H1 (cell line): ENCODE measurements at regions not wholly inside any gene's neighbourhood (a gene's known extent, or its start where the extent isn't known, plus 50 kb on each side); places are given as distances from the start of the nearest gene placed in this dataset.

Source experiments
- CTCF ChIA-PET: fragments of 300-600 bp; sonication (Branson Sonifier 250); formaldehyde crosslinking; loops from one replicate; lab custom pipeline; 2021; ENCODE audit not compliant: partially characterized antibody; lab: Charles Lee
- POLR2A ChIA-PET: fragments of 300-600 bp; sonication (Branson Sonifier 250); formaldehyde crosslinking; loops from one replicate; lab custom pipeline; 2021; ENCODE audit warnings: inconsistent platforms; ENCODE audit not compliant: partially characterized antibody; lab: Charles Lee
- DNase-seq, 2 experiments: peaks; one replicate each; pipeline versions ENCODE4 v3.0.0 to v3.0.0-alpha.2; 2010 to 2022; ENCODE audit warnings: low spot score in 2 of 2, low read depth in 1 of 2, mixed read lengths in 1 of 2
- FAIRE-seq: peaks from 2 replicates; lab custom pipeline; 2011; peaks lifted over from hg19 to GRCh38; lab: Jason Lieb, UNC
- H2AFZ ChIP-seq: 2 replicates; pipeline ENCODE4 v1.8.1; 2012; ENCODE audit warnings: low read length, inconsistent platforms
- H2AK5ac ChIP-seq: 2 replicates; pipeline ENCODE4 v1.6.1; 2013; ENCODE audit warnings: low read depth, low read length
- H2BK120ac ChIP-seq: replicated peaks from 2 replicates; pipeline ENCODE3; 2013; ENCODE audit warnings: low read depth, low read length, inconsistent platforms
- H2BK12ac ChIP-seq: 2 replicates; pipeline ENCODE4 v1.6.1; 2013; ENCODE audit warnings: low read depth, low read length
- H2BK15ac ChIP-seq: 2 replicates; pipeline ENCODE4 v1.6.1; 2013; ENCODE audit warnings: low read length
- H2BK20ac ChIP-seq: 2 replicates; pipeline ENCODE4 v1.6.1; 2013; ENCODE audit warnings: low read length
- H2BK5ac ChIP-seq: 2 replicates; pipeline ENCODE4 v1.6.1; 2013; ENCODE audit warnings: low read depth, low read length
- H3K14ac ChIP-seq: 2 replicates; pipeline ENCODE4 v1.6.1; 2013; ENCODE audit warnings: inconsistent platforms; ENCODE audit not compliant: insufficient read length
- H3K18ac ChIP-seq: 2 replicates; pipeline ENCODE4 v1.6.1; 2013; ENCODE audit warnings: low read length; ENCODE audit errors: extremely low read depth
- H3K23ac ChIP-seq: 2 replicates; pipeline ENCODE4 v1.6.1; 2013; ENCODE audit warnings: inconsistent platforms; ENCODE audit not compliant: insufficient read length
- H3K23me2 ChIP-seq: 2 replicates; pipeline ENCODE4 v1.6.1; 2013; ENCODE audit warnings: low read depth, low read length
- H3K27ac ChIP-seq: 2 replicates; pipeline ENCODE4 v1.6.1; 2011; ENCODE audit warnings: low read depth, low read length, inconsistent platforms
- H3K27me3 ChIP-seq, 4 experiments: replicated peaks in 1 of 4; 1 replicate in 1 of 4; 2 replicates in 3 of 4; pipeline versions ENCODE4 v1.6.1 to v1.8.1; 2011 to 2013; ENCODE audit warnings: low read length in 3 of 4, mild to moderate bottlenecking in 3 of 4, inconsistent platforms in 2 of 4, mixed read lengths in 2 of 4, moderate library complexity in 1 of 4; ENCODE audit not compliant: control insufficient read depth in 3 of 4, insufficient read depth in 3 of 4; ENCODE audit errors: extremely low read depth in 1 of 4
- H3K36me3 ChIP-seq, 4 experiments: 2 replicates each; pipeline versions ENCODE4 v1.6.1 to v1.8.1; 2011 to 2013; ENCODE audit warnings: mild to moderate bottlenecking in 4 of 4, low read length in 3 of 4, moderate library complexity in 2 of 4, control low read depth in 1 of 4, inconsistent platforms in 1 of 4; ENCODE audit not compliant: insufficient read depth in 4 of 4, control insufficient read depth in 2 of 4
- H3K4ac ChIP-seq: replicated peaks from 2 replicates; pipeline ENCODE3; 2013; ENCODE audit warnings: low read length, low read depth, mixed read lengths, inconsistent platforms; ENCODE audit not compliant: insufficient read length
- H3K4me1 ChIP-seq, 4 experiments: replicated peaks in 1 of 4; 1 replicate in 1 of 4; 2 replicates in 3 of 4; pipeline versions ENCODE4 v1.6.1 to v1.8.1; 2011 to 2013; ENCODE audit warnings: low read length in 3 of 4, inconsistent platforms in 2 of 4, mixed read lengths in 1 of 4; ENCODE audit not compliant: insufficient read depth in 4 of 4, control insufficient read depth in 3 of 4
- H3K4me2 ChIP-seq, 2 experiments: 2 replicates each; pipeline versions ENCODE4 v1.6.1 to v1.8.1; 2011 to 2013; ENCODE audit warnings: low read depth in 2 of 2, low read length in 2 of 2, control low read depth in 1 of 2, inconsistent platforms in 1 of 2, mild to moderate bottlenecking in 1 of 2; ENCODE audit not compliant: insufficient read depth in 1 of 2
- H3K4me3 ChIP-seq, 4 experiments: fragments of 200-600, 300-600 bp in 1 of 4; sonication (generic), shearing (Covaris generic), sonication (Bioruptor Twin) in 1 of 4; 2 replicates each; pipeline versions ENCODE4 v1.5.1 to v1.8.1; 2011 to 2016; ENCODE audit warnings: low read length in 4 of 4, low read depth in 3 of 4, control low read depth in 2 of 4, inconsistent platforms in 2 of 4, mild to moderate bottlenecking in 2 of 4, mixed read lengths in 1 of 4, moderate library complexity in 1 of 4; ENCODE audit not compliant: insufficient read depth in 2 of 4; ENCODE audit errors: extremely low read depth in 1 of 4
- H3K56ac ChIP-seq: replicated peaks from 2 replicates; pipeline ENCODE3; 2013; ENCODE audit warnings: low read depth, mild to moderate bottlenecking, mixed read lengths, low read length, inconsistent platforms; ENCODE audit not compliant: insufficient read length
- H3K79me1 ChIP-seq: 2 replicates; pipeline ENCODE4 v1.6.1; 2013; ENCODE audit warnings: low read depth, low read length, control low read depth
- H3K79me2 ChIP-seq, 2 experiments: 2 replicates each; pipeline versions ENCODE4 v1.6.1 to v1.8.1; 2012 to 2013; ENCODE audit warnings: low read length in 2 of 2, mild to moderate bottlenecking in 2 of 2, inconsistent platforms in 1 of 2; ENCODE audit not compliant: insufficient read depth in 2 of 2, control insufficient read depth in 1 of 2
- H3K9ac ChIP-seq, 4 experiments: replicated peaks in 1 of 4; 1 replicate in 1 of 4; 2 replicates in 3 of 4; pipeline versions ENCODE4 v1.6.1 to v1.8.1; 2011 to 2013; ENCODE audit warnings: low read depth in 3 of 4, low read length in 3 of 4, control low read depth in 2 of 4, mild to moderate bottlenecking in 2 of 4, moderate library complexity in 2 of 4, inconsistent platforms in 1 of 4; ENCODE audit errors: extremely low read depth in 1 of 4
- H3K9me3 ChIP-seq, 2 experiments: 2 replicates each; pipeline versions ENCODE4 v1.6.1 to v1.8.1; 2012 to 2013; ENCODE audit warnings: mild to moderate bottlenecking in 2 of 2, moderate library complexity in 2 of 2, control low read depth in 1 of 2, inconsistent platforms in 1 of 2, low read depth in 1 of 2, low read length in 1 of 2, mixed read lengths in 1 of 2; ENCODE audit not compliant: insufficient read depth in 2 of 2
- H4K20me1 ChIP-seq, 2 experiments: replicated peaks in 1 of 2; 2 replicates each; pipeline versions ENCODE3 to v1.8.1; 2011 to 2013; ENCODE audit warnings: inconsistent platforms in 2 of 2, low read length in 2 of 2, mild to moderate bottlenecking in 1 of 2; ENCODE audit not compliant: insufficient read depth in 2 of 2, control insufficient read depth in 1 of 2
- H4K5ac ChIP-seq: 2 replicates; pipeline ENCODE4 v1.6.1; 2013; ENCODE audit warnings: low read length, low read depth, mixed read lengths, inconsistent platforms; ENCODE audit not compliant: insufficient read length
- H4K8ac ChIP-seq: 2 replicates; pipeline ENCODE4 v1.8.0; 2013; ENCODE audit warnings: mild to moderate bottlenecking, moderate library complexity, low read length, inconsistent platforms; ENCODE audit not compliant: insufficient read depth; ENCODE audit errors: extremely low read depth
- H4K91ac ChIP-seq: replicated peaks from 2 replicates; pipeline ENCODE3; 2013; ENCODE audit warnings: low read length, mixed read lengths, inconsistent platforms; ENCODE audit not compliant: insufficient read length
- KDM4A ChIP-seq: IDR thresholded peaks from one replicate; pipeline ENCODE4 v1.7.1; 2012; ENCODE audit warnings: low read depth, mild to moderate bottlenecking, moderate library complexity, low read length, inconsistent platforms; ENCODE audit not compliant: severe bottlenecking
- KDM5A ChIP-seq: fragments of 200-600 bp; IDR thresholded peaks from 2 replicates; pipeline ENCODE4 v1.7.1; 2012; ENCODE audit warnings: mild to moderate bottlenecking, low read length, inconsistent platforms, mixed read lengths
- WGBS, 2 experiments: shearing (Covaris generic) in 1 of 2; methylation state at CpG; one replicate each; pipeline versions ENCODE4 v1.1.6 to v1.1.7; 2013 to 2015; ENCODE audit warnings: low lambda C conversion rate in 2 of 2, mixed read lengths in 2 of 2, inconsistent platforms in 1 of 2, low coverage in 1 of 2, missing lambda C conversion rate in 1 of 2; ENCODE audit not compliant: insufficient replicate concordance in 2 of 2, insufficient coverage in 1 of 2, insufficient read length in 1 of 2; ENCODE audit errors: extremely low coverage in 1 of 2, missing lambda C conversion rate in 1 of 2; 5-methylcytosine and 5-hydroxymethylcytosine counted together

GRCh38 chr7:156207306-156207705, 395.0 kb upstream of the SHH start:
- Histone ChIP-seq H2AFZ (no peak overlapping the region), H3K14ac (no peak overlapping the region), H3K9me3 (no peaks in the 10 kb centered on the region), H2BK20ac (no peak overlapping the region), H3K23me2 (no peaks in the 10 kb centered on the region), H3K79me1 (no peaks in the 10 kb centered on the region), H2BK5ac (no peak overlapping the region), H3K23ac (no peak overlapping the region), H2BK12ac (no peak overlapping the region), H4K8ac (no peak overlapping the region), H2BK120ac (no peak overlapping the region), H3K27me3 (no peaks in the 10 kb centered on the region), H3K79me2 (no peaks in the 10 kb centered on the region), H3K36me3 (no peaks in the 10 kb centered on the region), H3K18ac (no peak overlapping the region), H3K4ac (no peak overlapping the region), H3K27ac (no peak overlapping the region), H3K56ac (no peak overlapping the region), H3K9ac (no peak overlapping the region), H4K20me1 (no peaks in the 10 kb centered on the region), H2AK5ac (no peak overlapping the region), H2BK15ac (no peak overlapping the region), H3K4me2 (no peak overlapping the region), H4K91ac (no peak overlapping the region), H4K5ac (no peak overlapping the region), H3K4me3 (no peak overlapping the region), H3K4me1 (no peaks in the 10 kb centered on the region)
- FAIRE-seq (no peak), DNase-seq (no peak)
- POLR2A ChIA-PET, result no interaction called here
- CTCF ChIA-PET, result interaction anchor here (0.7 kb wide), 1 partner anchor 10 kb away, joined by 3 read pairs; no protein-coding TSS in a partner anchor
- WGBS, 2 experiments, result 90% methylated on average over 6 of the region's 6 CpGs; no CpG with 5 or more reads in 1 of the 2 experiments
- TF ChIP-seq KDM5A (no peak), KDM4A (no peak)
